Astrocyte (in vitro differentiated cells and primary cell): ENCODE measurements at regions not wholly inside any gene's neighbourhood (a gene's known extent, or its start where the extent isn't known, plus 50 kb on each side); places are given as distances from the start of the nearest gene placed in this dataset.

ENCODE experiments used
- DNase-seq: peaks from one replicate; pipeline ENCODE4 v3.0.0-alpha.2; 2010; ENCODE audit warnings: low read depth
- FAIRE-seq: peaks from 2 replicates; lab custom pipeline; 2011; peaks lifted over from hg19 to GRCh38; lab: Jason Lieb, UNC
- H2AFZ ChIP-seq: 2 replicates; pipeline ENCODE4 v1.6.0; 2012; ENCODE audit warnings: low read depth, low read length, inconsistent platforms
- H3K27ac ChIP-seq: 2 replicates; pipeline ENCODE4 v1.5.1; 2011; ENCODE audit warnings: low read depth, low read length, inconsistent platforms
- H3K27me3 ChIP-seq: 2 replicates; pipeline ENCODE4 v1.6.0; 2011; ENCODE audit warnings: low read length, inconsistent platforms; ENCODE audit not compliant: insufficient read depth
- H3K36me3 ChIP-seq: 2 replicates; pipeline ENCODE4 v1.5.1; 2011; ENCODE audit warnings: low read length, inconsistent platforms; ENCODE audit not compliant: insufficient read depth
- H3K4me1 ChIP-seq: 2 replicates; pipeline ENCODE4 v1.5.1; 2011; ENCODE audit warnings: low read length, inconsistent platforms; ENCODE audit not compliant: insufficient read depth
- H3K4me2 ChIP-seq: 2 replicates; pipeline ENCODE4 v1.6.0; 2012; ENCODE audit warnings: low read length, inconsistent platforms
- H3K4me3 ChIP-seq: 2 replicates; pipeline ENCODE4 v1.5.1; 2011; ENCODE audit warnings: low read depth, mild to moderate bottlenecking, low read length, inconsistent platforms; ENCODE audit not compliant: insufficient read depth
- H3K79me2 ChIP-seq: 2 replicates; pipeline ENCODE4 v1.6.0; 2012; ENCODE audit warnings: mild to moderate bottlenecking, low read length, inconsistent platforms; ENCODE audit not compliant: insufficient read depth
- H3K9ac ChIP-seq: 2 replicates; pipeline ENCODE4 v1.6.0; 2012; ENCODE audit warnings: mild to moderate bottlenecking, low read length, inconsistent platforms
- H3K9me3 ChIP-seq: 2 replicates; pipeline ENCODE4 v1.5.1; 2012; ENCODE audit warnings: low read depth, mild to moderate bottlenecking, low read length, inconsistent platforms; ENCODE audit not compliant: insufficient read depth
- H4K20me1 ChIP-seq: 2 replicates; pipeline ENCODE4 v1.6.0; 2012; ENCODE audit warnings: low read length, inconsistent platforms; ENCODE audit not compliant: insufficient read depth
- H3K27ac Mint-ChIP-seq: one replicate; pipeline ENCODE4 v1.8.0; 2021; ENCODE audit warnings: mild to moderate bottlenecking, mixed read lengths; ENCODE audit not compliant: unreplicated experiment
- H3K27me3 Mint-ChIP-seq: one replicate; pipeline ENCODE4 v1.8.0; 2021; ENCODE audit warnings: low read depth, mixed read lengths; ENCODE audit not compliant: unreplicated experiment
- H3K36me3 Mint-ChIP-seq: one replicate; pipeline ENCODE4 v1.8.0; 2021; ENCODE audit warnings: low read depth, mixed read lengths; ENCODE audit not compliant: unreplicated experiment
- H3K4me1 Mint-ChIP-seq: one replicate; pipeline ENCODE4 v1.8.0; 2021; ENCODE audit warnings: low read depth, mixed read lengths; ENCODE audit not compliant: unreplicated experiment
- H3K4me3 Mint-ChIP-seq: one replicate; pipeline ENCODE4 v1.8.0; 2021; ENCODE audit warnings: mild to moderate bottlenecking, moderate library complexity, mixed read lengths; ENCODE audit not compliant: unreplicated experiment
- H3K9me3 Mint-ChIP-seq: one replicate; pipeline ENCODE4 v1.8.0; 2021; ENCODE audit warnings: mild to moderate bottlenecking, mixed read lengths; ENCODE audit not compliant: unreplicated experiment
- CTCF ChIP-seq: IDR thresholded peaks from 2 replicates; pipeline ENCODE4 v1.5.1; 2011; ENCODE audit warnings: low read depth, mild to moderate bottlenecking, inconsistent platforms, low read length, moderate library complexity; ENCODE audit not compliant: insufficient read depth
- EZH2 ChIP-seq: IDR thresholded peaks from 2 replicates; pipeline ENCODE4 v1.6.1; 2012; ENCODE audit warnings: mild to moderate bottlenecking, low read length, inconsistent platforms; ENCODE audit not compliant: insufficient read depth

GRCh38 chr12:60872850-60873713 lies 1277.3 kb downstream of the SLC16A7 start:
- no peaks in the 10 kb centered on the region for H3K4me1 Mint-ChIP-seq
- H3K4me3 Mint-ChIP-seq = no peak overlapping the region
- Histone ChIP-seq H4K20me1 (no peaks in the 10 kb centered on the region), H3K27ac (no peak overlapping the region), H3K4me1 (no peaks in the 10 kb centered on the region), H2AFZ (no peak overlapping the region), H3K79me2 (no peaks in the 10 kb centered on the region), H3K9me3 (no peaks in the 10 kb centered on the region), H3K36me3 (no peaks in the 10 kb centered on the region), H3K4me3 (no peak overlapping the region), H3K4me2 (no peak overlapping the region), H3K9ac (no peak overlapping the region), H3K27me3 (no peaks in the 10 kb centered on the region)
- no peaks in the 10 kb centered on the region for H3K36me3 Mint-ChIP-seq
- no peaks in the 10 kb centered on the region for H3K9me3 Mint-ChIP-seq
- FAIRE-seq (no peak), DNase-seq (no peak)
- TF ChIP-seq EZH2 = no peak
- no peak for TF ChIP-seq CTCF
- no peak overlapping the region for H3K27ac Mint-ChIP-seq
- H3K27me3 Mint-ChIP-seq = no peaks in the 10 kb centered on the region

DNA sequence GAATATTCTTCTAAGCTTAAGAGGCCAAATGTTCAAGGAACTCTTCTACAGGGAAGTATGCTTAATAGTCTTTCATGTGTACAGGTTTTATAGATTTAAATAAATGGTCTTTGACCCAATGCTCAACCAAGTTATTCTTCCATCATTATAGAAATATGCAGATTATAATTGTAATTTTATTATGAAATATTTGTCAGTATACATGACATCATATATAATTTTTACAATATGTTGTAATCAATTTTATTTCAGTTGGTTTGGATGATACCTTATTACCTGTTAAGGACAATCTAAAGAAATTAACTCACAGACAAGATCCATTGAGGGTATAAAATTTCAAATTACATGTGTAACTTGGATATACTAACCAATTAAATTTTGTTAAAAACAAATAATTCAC lies 1278.3 kb downstream of the SLC16A7 start:
- no peak overlapping the region for H3K27ac Mint-ChIP-seq
- Histone ChIP-seq H3K4me2 (no peak overlapping the region), H3K4me3 (no peak overlapping the region), H3K4me1 (no peaks in the 10 kb centered on the region), H3K36me3 (no peaks in the 10 kb centered on the region), H3K9me3 (no peaks in the 10 kb centered on the region), H2AFZ (no peak overlapping the region), H4K20me1 (no peaks in the 10 kb centered on the region), H3K79me2 (no peaks in the 10 kb centered on the region), H3K27ac (no peak overlapping the region), H3K27me3 (no peaks in the 10 kb centered on the region), H3K9ac (no peak overlapping the region)
- no peak overlapping the region for H3K4me3 Mint-ChIP-seq
- H3K27me3 Mint-ChIP-seq = no peaks in the 10 kb centered on the region
- DNase-seq (no peak), FAIRE-seq (no peak)
- no peaks in the 10 kb centered on the region for H3K9me3 Mint-ChIP-seq
- H3K36me3 Mint-ChIP-seq = no peaks in the 10 kb centered on the region
- TF ChIP-seq CTCF = no peak
- TF ChIP-seq EZH2 = no peak
- no peaks in the 10 kb centered on the region for H3K4me1 Mint-ChIP-seq

DNA sequence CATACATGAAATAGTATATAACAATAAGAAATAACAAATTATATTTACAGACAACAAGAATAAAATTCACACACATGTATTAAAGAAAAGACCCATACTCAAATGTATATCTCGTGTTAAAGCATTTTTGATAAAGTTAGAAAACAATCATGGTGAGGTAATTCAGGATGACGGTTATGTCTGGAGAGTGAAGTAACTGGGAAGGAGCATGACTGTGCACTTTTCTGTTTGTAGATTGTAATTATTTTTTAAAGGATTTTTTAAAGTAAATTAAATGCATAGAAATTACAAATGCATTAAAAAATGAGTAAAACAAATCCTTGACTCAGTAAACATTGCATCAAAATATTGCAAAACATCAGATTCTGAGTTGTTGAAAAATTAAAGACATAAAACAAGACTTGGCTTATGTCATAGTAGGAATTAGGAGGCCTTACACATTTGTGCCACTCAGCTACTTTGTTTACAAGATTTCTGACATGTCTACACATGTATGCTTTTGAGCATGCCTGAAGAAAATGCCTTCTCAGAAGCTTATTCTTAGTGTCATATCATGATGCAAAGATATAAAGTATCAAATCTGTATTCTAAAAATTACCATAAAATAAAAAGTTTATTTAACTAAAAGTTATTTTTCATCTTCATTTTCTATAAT lies 1325.1 kb downstream of the SLC16A7 start:
- no peak for DNase-seq
- Mint-ChIP-seq H3K4me3 (no peak overlapping the region), H3K27ac (no peak overlapping the region), H3K27me3 (no peaks in the 10 kb centered on the region), H3K36me3 (no peaks in the 10 kb centered on the region), H3K9me3 (no peaks in the 10 kb centered on the region), H3K4me1 (peaks cover 1% of the 10 kb centered on the region)
- Histone ChIP-seq H3K27me3 (no peaks in the 10 kb centered on the region), H3K9ac (no peak overlapping the region), H3K36me3 (no peaks in the 10 kb centered on the region), H2AFZ (no peak overlapping the region), H3K4me1 (no peaks in the 10 kb centered on the region), H3K4me3 (no peak overlapping the region), H4K20me1 (no peaks in the 10 kb centered on the region), H3K4me2 (no peak overlapping the region), H3K27ac (no peak overlapping the region), H3K9me3 (no peaks in the 10 kb centered on the region), H3K79me2 (no peaks in the 10 kb centered on the region)
- FAIRE-seq = no peak
- TF ChIP-seq CTCF = no peak
- TF ChIP-seq EZH2 = no peak
